Activated CD8-positive, alpha-beta T cell treated with anti-CD3 and anti-CD28 coated beads, Interleukin-2, amount 10 ng/mL, durations not matched to agents 7 days and 5 days (primary cell): ENCODE measurements at regions not wholly inside any gene's neighbourhood (a gene's known extent, or its start where the extent isn't known, plus 50 kb on each side); places are given as distances from the start of the nearest gene placed in this dataset.
"Not testable (repeated sequence)": the region's sequence is repeated elsewhere in the genome, so short reads cannot be mapped to it uniquely, and the experiment has no call there.

Experiments used
- ATAC-seq: fragments of 150-1000 bp; cut with Tn5 transposase; one replicate; pipeline ENCODE4 v1.10.0; 2021; ENCODE audit warnings: moderate library complexity
- CTCF ChIA-PET: fragments of 350-600 bp; sonication (Branson Sonifier 250); formaldehyde crosslinking; loops from one replicate; lab custom pipeline; 2021; ENCODE audit warnings: antibody characterized with exemption; lab: Charles Lee
- POLR2A ChIA-PET: fragments of 350-600 bp; sonication (Branson Sonifier 250); formaldehyde crosslinking; loops from one replicate; lab custom pipeline; 2021; ENCODE audit warnings: antibody characterized with exemption; lab: Charles Lee
- DNase-seq: peaks from one replicate; pipeline ENCODE4 v3.0.0-alpha.2; 2020
- H3K27ac Mint-ChIP-seq: one replicate; pipeline ENCODE4 v1.8.0; 2021; ENCODE audit warnings: mild to moderate bottlenecking, mixed read lengths
- H3K27me3 Mint-ChIP-seq: one replicate; pipeline ENCODE4 v1.8.0; 2021; ENCODE audit warnings: low read depth, mixed read lengths
- H3K36me3 Mint-ChIP-seq: one replicate; pipeline ENCODE4 v1.8.0; 2021; ENCODE audit warnings: low read depth, mixed read lengths
- H3K4me1 Mint-ChIP-seq: one replicate; pipeline ENCODE4 v1.8.0; 2021; ENCODE audit warnings: low read depth, mixed read lengths
- H3K4me3 Mint-ChIP-seq: one replicate; pipeline ENCODE4 v1.8.0; 2021; ENCODE audit warnings: mild to moderate bottlenecking, mixed read lengths
- H3K9me3 Mint-ChIP-seq: one replicate; pipeline ENCODE4 v1.8.0; 2022; ENCODE audit warnings: mixed read lengths; ENCODE audit not compliant: insufficient read depth

- CTCF ChIA-PET, result no interaction called here
- Mint-ChIP-seq H3K9me3 (peaks cover 11% of the 10 kb centered on the region), H3K4me1 (peaks cover 4% of the 10 kb centered on the region), H3K27ac (no peak overlapping the region), H3K36me3 (peaks cover 5% of the 10 kb centered on the region), H3K4me3 (no peak overlapping the region), H3K27me3 (no peaks in the 10 kb centered on the region)
- DNase-seq (no peak), ATAC-seq (no peak)
- POLR2A ChIA-PET, result no interaction called here
Measured at GRCh38 chr3:31314258-31314657, 218.5 kb upstream of the STT3B start.

DNA sequence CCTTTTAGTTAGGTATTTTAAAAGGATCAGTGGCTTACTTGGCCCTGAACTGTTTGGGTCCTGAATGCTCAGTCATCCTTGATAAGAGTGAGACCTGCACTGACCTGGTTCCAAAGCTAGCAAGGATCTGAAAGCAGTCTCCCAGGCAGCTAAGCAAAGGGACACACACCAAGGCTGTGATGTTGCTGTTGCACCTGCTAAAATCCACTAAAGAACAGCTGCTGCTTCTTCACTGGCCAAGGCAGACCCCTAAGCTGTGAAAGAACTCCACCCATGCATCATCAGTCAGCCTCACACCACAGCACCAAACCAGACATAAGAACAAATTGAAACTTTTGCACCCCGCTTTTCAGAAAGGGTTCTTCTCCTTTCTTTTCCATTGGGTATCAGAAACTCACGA lies 213.4 kb upstream of the STT3B start:
- ATAC-seq (no peak), DNase-seq (no peak)
- Mint-ChIP-seq H3K4me3 (no peak overlapping the region), H3K27me3 (peaks cover 2% of the 10 kb centered on the region), H3K36me3 (peaks cover 5% of the 10 kb centered on the region), H3K27ac (no peak overlapping the region), H3K4me1 (no peaks in the 10 kb centered on the region), H3K9me3 (peaks cover 11% of the 10 kb centered on the region)
- POLR2A ChIA-PET, result no interaction called here
- CTCF ChIA-PET, result interaction anchor here (0.7 kb wide), 1 partner anchor 190 kb away, joined by 3 read pairs; no protein-coding TSS in a partner anchor

GRCh38 chr3:31321620-31322019 lies 211.1 kb upstream of the STT3B start:
- no peaks in the 10 kb centered on the region for H3K9me3 Mint-ChIP-seq
- ChIA-PET POLR2A (no interaction called here), CTCF (no interaction called here)
- no peak overlapping the region for H3K4me3 Mint-ChIP-seq
- ATAC-seq (no peak), DNase-seq (no peak)
- H3K4me1 Mint-ChIP-seq, result no peaks in the 10 kb centered on the region
- H3K36me3 Mint-ChIP-seq, result no peaks in the 10 kb centered on the region
- no peak overlapping the region for H3K27ac Mint-ChIP-seq
- H3K27me3 Mint-ChIP-seq, result peaks cover 2% of the 10 kb centered on the region

DNA sequence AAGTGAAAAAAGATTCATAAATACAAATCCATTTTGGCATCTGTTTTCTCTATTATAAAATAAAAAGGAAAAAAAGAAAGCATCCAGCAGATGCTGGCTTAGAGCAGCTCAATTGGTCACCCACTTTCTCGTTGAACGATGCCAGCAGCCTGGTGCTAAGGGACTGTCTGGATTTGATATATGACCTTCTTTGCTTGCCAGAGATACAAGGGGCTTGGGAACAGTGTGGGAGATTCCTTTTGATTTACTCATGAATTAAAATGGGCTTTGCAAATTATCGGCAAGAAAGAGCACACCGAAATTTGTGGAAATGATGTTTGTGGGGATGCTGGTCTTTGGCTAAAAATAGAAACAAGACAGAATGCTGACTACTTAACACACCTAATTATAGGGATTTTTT lies 210.3 kb upstream of the STT3B start:
- Mint-ChIP-seq H3K27me3 (peaks cover 2% of the 10 kb centered on the region), H3K27ac (no peak overlapping the region), H3K4me1 (no peaks in the 10 kb centered on the region), H3K4me3 (no peak overlapping the region), H3K9me3 (no peaks in the 10 kb centered on the region), H3K36me3 (no peaks in the 10 kb centered on the region)
- ChIA-PET POLR2A (no interaction called here), CTCF (no interaction called here)
- DNase-seq, result no peak
- no peak for ATAC-seq

DNA sequence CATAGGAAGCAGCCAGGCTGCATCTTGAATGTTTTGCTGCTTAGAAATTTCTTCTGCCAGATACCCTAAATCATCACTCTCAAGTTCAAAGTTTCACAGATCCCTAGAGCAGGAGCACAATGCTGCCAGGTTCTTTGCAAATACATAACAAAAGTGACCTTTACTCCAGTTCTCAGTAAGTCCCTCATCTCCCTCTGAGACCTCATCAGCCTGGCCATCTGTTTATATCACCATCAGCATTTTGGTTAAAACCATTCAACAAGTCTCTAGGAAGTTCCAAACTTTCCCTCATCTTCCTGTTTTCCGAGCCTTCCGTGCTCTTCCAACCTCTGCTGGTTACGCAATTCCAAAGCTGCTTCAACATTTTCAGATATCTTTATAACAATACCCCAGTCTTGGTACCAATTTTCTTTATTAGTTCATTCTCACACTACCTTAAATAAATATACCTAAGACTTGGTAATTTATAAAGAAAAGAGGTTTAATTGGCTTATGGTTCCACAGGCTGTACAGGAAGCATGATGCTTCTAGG lies 204.8 kb upstream of the STT3B start:
- H3K36me3 Mint-ChIP-seq, H3K27ac Mint-ChIP-seq, H3K4me3 Mint-ChIP-seq, CTCF ChIA-PET, DNase-seq, ATAC-seq, H3K9me3 Mint-ChIP-seq, H3K4me1 Mint-ChIP-seq, POLR2A ChIA-PET, H3K27me3 Mint-ChIP-seq: not testable (repeated sequence)

DNA sequence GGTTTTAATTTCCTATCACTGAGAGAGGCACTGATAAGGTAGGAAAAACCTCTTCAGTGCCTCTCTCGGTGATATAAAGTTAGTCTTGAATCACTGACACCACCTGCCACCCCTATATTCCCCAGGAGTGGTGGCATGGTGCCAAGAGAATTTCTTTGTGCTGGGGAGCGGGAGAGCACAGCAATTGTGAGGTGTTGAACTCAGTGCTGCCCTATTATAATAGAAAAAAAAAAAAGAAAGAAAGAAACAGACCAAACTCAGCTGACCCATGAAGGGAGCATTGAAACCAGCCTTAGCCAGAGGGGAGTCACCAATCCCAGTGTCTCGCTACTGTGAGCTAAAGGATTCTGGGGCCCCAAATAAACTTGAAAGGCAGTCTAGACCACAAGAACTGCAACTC lies 201.4 kb upstream of the STT3B start:
- no peak for ATAC-seq

GRCh38 chr3:31341130-31341529 lies 191.6 kb upstream of the STT3B start:
- ChIA-PET CTCF (no interaction called here), POLR2A (no interaction called here)
- H3K4me3 Mint-ChIP-seq, result no peak overlapping the region
- H3K4me1 Mint-ChIP-seq, result no peaks in the 10 kb centered on the region
- H3K36me3 Mint-ChIP-seq, result peaks cover 2% of the 10 kb centered on the region
- ATAC-seq (no peak), DNase-seq (no peak)
- H3K9me3 Mint-ChIP-seq, result peaks cover 5% of the 10 kb centered on the region
- no peak overlapping the region for H3K27ac Mint-ChIP-seq
- no peaks in the 10 kb centered on the region for H3K27me3 Mint-ChIP-seq

More for the DNA sequence above, 201.4 kb upstream of the STT3B start:
- Mint-ChIP-seq H3K4me3 (no peak overlapping the region), H3K27ac (no peak overlapping the region), H3K4me1 (no peaks in the 10 kb centered on the region), H3K36me3 (peaks cover 5% of the 10 kb centered on the region), H3K9me3 (peaks cover 14% of the 10 kb centered on the region), H3K27me3 (no peaks in the 10 kb centered on the region)
- DNase-seq, result no peak
- CTCF ChIA-PET, result no interaction called here
- POLR2A ChIA-PET, result no interaction called here

- H3K9me3 Mint-ChIP-seq, result peaks cover 5% of the 10 kb centered on the region
- POLR2A ChIA-PET, result interaction anchor here (0.6 kb wide), 1 partner anchor 11 kb away, joined by 3 read pairs; no protein-coding TSS in a partner anchor
- H3K4me1 Mint-ChIP-seq, result no peaks in the 10 kb centered on the region
- DNase-seq, result no peak
- ATAC-seq, result no peak
- CTCF ChIA-PET, result no interaction called here
- H3K27me3 Mint-ChIP-seq, result no peaks in the 10 kb centered on the region
- H3K36me3 Mint-ChIP-seq, result peaks cover 2% of the 10 kb centered on the region
- no peak overlapping the region for H3K27ac Mint-ChIP-seq
- no peak overlapping the region for H3K4me3 Mint-ChIP-seq
Measured at GRCh38 chr3:31343075-31343474, 189.7 kb upstream of the STT3B start.

GRCh38 chr3:31345581-31345980 lies 187.1 kb upstream of the STT3B start:
- Mint-ChIP-seq H3K4me3 (no peak overlapping the region), H3K9me3 (peaks cover 5% of the 10 kb centered on the region), H3K4me1 (no peaks in the 10 kb centered on the region), H3K36me3 (peaks cover 2% of the 10 kb centered on the region), H3K27me3 (no peaks in the 10 kb centered on the region), H3K27ac (no peak overlapping the region)
- CTCF ChIA-PET, result no interaction called here
- POLR2A ChIA-PET, result no interaction called here
- no peak for ATAC-seq
- no peak for DNase-seq

DNA sequence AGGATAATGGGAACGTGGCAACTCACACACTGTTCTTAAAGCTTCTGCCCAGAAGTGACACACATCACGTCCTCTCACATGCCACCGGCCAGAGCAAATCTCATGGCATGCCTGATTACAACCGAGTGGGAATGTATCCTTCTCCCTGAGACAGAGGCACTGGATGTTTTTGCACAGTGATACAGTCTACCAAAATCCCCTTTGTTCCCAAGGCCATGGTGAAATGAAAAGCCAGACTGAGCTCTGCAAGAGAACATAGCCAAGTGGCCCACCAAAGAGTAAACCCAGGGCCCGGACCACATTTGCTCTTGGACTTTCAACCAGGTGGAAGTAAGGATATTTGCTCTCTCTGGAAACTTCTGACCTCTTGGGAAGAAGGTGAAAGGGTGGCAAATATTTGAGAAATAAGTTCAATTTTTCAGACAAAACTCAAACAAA lies 186.2 kb upstream of the STT3B start:
- Mint-ChIP-seq H3K36me3 (peaks cover 2% of the 10 kb centered on the region), H3K4me1 (no peaks in the 10 kb centered on the region), H3K27ac (no peak overlapping the region), H3K4me3 (no peak overlapping the region), H3K27me3 (no peaks in the 10 kb centered on the region), H3K9me3 (peaks cover 5% of the 10 kb centered on the region)
- ChIA-PET POLR2A (no interaction called here), CTCF (no interaction called here)
- DNase-seq, result no peak
- ATAC-seq, result no peak

GRCh38 chr3:31349001-31349748 lies 183.6 kb upstream of the STT3B start:
- no peak overlapping the region for H3K4me3 Mint-ChIP-seq
- H3K9me3 Mint-ChIP-seq, result peaks cover 10% of the 10 kb centered on the region
- no peak overlapping the region for H3K27ac Mint-ChIP-seq
- DNase-seq (no peak), ATAC-seq (no peak)
- POLR2A ChIA-PET, result no interaction called here
- H3K27me3 Mint-ChIP-seq, result no peaks in the 10 kb centered on the region
- H3K4me1 Mint-ChIP-seq, result no peaks in the 10 kb centered on the region
- CTCF ChIA-PET, result no interaction called here
- H3K36me3 Mint-ChIP-seq, result peaks cover 2% of the 10 kb centered on the region

DNA sequence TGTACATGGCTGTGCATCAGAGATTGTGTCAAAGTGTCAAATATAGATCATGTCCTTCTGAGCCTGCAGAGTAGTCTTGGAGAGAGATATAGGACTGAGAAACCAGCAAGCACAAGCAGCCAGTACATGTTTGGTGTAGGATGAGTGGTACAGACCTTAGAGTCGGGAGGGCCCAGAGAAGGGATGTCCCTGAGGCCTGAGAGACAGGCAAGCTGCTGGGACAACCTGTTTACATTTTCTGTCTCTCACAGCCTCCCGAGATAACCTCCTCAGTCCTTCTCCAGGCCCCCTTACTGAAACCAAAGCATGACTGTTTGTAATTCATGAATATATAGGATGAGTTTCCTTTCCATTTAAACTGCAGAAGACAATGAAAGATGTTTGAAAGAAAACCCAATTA lies 182.4 kb upstream of the STT3B start:
- ChIA-PET CTCF (no interaction called here), POLR2A (no interaction called here)
- DNase-seq (no peak), ATAC-seq (no peak)
- H3K27ac Mint-ChIP-seq, result no peak overlapping the region
- peaks cover 5% of the 10 kb centered on the region for H3K9me3 Mint-ChIP-seq
- H3K4me3 Mint-ChIP-seq, result no peak overlapping the region
- H3K36me3 Mint-ChIP-seq, result no peaks in the 10 kb centered on the region
- H3K4me1 Mint-ChIP-seq, result no peaks in the 10 kb centered on the region
- no peaks in the 10 kb centered on the region for H3K27me3 Mint-ChIP-seq
